Fibroblast of mammary gland (primary cell): ENCODE measurements at regions not wholly inside any gene's neighbourhood (a gene's known extent, or its start where the extent isn't known, plus 50 kb on each side); places are given as distances from the start of the nearest gene placed in this dataset.
A peak's percentile ranks its signal among the peaks of the same experiment; 100 is the strongest.
"Not testable (repeated sequence)": the region's sequence is repeated elsewhere in the genome, so short reads cannot be mapped to it uniquely, and the experiment has no call there.

Experiments used
- DNase-seq: peaks from one replicate; pipeline ENCODE4 v3.0.0-alpha.2; 2010; ENCODE audit warnings: low read depth
- H3K4me3 ChIP-seq: 2 replicates; pipeline ENCODE4 v1.5.1; 2011; ENCODE audit warnings: low read depth, mild to moderate bottlenecking, low read length, moderate library complexity; ENCODE audit not compliant: control insufficient read depth
- TF ChIP-seq, protein P1 (sequence below): conservative IDR thresholded peaks from 2 replicates; pipeline ENCODE4 v1.5.1; 2011; ENCODE audit warnings: low read depth, low read length, inconsistent platforms; ENCODE audit not compliant: control insufficient read depth, insufficient read depth

DNA sequence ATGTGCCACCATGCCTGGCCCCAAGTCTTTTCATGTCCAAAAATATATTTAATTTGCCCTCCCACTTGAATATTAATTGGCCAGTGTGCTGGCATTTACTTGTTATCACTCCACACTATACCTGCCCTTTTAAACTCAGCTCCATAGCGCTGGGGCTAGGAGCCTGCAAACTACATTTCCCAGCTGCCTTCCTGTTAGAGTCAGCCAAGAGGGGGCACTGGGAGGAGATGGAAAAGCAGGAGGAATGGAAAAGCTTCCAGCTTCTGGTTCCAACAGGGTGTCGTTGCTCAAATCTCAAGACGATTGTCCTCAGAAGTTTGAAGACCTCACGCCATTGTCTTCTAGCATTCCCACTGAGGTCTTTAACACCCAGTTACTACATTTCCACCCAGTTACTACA is 315.5 kb downstream of the BCOR start:
- TF ChIP-seq, protein P1, sequence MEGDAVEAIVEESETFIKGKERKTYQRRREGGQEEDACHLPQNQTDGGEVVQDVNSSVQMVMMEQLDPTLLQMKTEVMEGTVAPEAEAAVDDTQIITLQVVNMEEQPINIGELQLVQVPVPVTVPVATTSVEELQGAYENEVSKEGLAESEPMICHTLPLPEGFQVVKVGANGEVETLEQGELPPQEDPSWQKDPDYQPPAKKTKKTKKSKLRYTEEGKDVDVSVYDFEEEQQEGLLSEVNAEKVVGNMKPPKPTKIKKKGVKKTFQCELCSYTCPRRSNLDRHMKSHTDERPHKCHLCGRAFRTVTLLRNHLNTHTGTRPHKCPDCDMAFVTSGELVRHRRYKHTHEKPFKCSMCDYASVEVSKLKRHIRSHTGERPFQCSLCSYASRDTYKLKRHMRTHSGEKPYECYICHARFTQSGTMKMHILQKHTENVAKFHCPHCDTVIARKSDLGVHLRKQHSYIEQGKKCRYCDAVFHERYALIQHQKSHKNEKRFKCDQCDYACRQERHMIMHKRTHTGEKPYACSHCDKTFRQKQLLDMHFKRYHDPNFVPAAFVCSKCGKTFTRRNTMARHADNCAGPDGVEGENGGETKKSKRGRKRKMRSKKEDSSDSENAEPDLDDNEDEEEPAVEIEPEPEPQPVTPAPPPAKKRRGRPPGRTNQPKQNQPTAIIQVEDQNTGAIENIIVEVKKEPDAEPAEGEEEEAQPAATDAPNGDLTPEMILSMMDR = no peak
- no peak overlapping the region for H3K4me3 ChIP-seq
- no peak for DNase-seq

DNA sequence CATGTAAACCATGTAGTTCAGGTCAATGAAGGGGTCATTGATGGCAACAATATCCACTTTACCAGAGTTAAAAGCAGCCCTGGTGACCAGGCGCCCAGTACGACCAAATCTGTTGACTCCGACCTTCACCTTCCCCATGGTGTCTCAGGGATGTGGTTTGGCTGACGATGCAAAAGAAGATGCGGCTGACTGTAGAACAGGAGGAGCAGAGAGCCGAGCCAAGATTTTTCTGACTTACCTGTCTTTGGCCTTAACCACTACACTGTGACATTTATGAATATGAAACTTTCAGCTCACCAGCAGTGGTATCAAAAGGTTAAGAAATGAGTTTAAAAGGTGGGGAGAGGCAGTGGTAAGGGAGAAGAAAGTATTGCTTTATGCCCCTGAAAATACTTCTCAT is 309.8 kb downstream of the BCOR start:
- TF ChIP-seq, protein P1 = no peak
- H3K4me3 ChIP-seq = no peak overlapping the region
- DNase-seq = no peak

DNA sequence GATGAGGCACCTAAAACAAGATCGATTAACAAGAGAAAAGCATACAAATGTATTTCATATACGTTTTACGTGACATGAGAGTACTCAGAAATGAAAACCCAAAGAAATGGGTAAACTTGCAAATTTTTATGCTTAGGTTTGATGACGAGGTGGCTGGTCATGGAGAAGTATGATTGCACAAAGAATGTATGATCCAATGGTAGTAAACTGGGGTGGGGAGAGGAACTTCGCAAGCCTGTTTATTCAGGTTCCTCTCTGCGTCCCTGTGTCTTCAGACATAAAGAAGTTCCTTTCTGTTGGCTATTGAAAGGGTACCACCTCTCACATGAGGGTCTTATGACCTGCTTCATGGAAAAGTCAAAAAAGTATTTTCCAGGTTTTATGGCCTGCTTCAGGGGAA is 309.2 kb downstream of the BCOR start:
- TF ChIP-seq, protein P1 = no peak
- no peak for DNase-seq
- H3K4me3 ChIP-seq = no peak overlapping the region

DNA sequence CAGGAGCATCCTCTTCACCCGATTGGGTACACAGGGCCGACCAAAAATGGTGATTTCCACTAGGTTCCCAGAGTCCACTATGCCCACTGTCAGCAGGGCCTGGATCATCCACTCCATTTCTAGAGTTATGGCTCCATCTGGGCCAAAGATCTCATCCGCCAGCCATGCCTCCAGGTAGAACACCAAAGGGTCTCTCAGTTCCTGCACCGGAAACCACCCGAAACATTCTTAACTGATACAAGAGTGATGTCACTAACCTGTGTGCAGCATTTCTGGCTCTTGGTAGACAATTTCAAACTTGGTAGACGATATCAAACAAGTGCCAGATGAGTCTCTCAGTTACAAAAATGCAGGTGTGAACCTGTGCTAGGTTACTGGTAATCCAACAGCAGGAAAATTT is 306.1 kb downstream of the BCOR start:
- TF ChIP-seq, protein P1 = no peak
- no peak overlapping the region for H3K4me3 ChIP-seq
- no peak for DNase-seq

DNA sequence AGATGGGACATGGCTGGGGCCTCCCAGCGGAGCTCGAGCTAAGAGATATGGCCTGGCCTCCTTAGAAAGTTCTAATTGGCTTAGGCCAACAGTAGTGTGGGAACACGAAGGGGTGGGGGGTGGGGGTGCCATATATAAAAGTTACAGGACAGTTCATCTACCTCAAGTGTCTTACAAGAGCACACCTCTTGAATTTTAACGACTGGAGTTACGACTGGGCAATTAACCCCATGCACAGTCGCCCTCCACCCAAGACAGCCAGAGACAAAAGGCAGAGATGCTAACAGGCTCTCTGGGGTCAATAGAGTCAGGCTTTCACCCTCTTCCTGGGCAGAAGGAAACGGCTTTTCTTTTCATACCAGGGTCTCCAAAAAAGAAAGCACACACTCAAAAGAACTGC is 302.2 kb downstream of the BCOR start:
- no peak overlapping the region for H3K4me3 ChIP-seq
- TF ChIP-seq, protein P1 = no peak
- DNase-seq = no peak

DNA sequence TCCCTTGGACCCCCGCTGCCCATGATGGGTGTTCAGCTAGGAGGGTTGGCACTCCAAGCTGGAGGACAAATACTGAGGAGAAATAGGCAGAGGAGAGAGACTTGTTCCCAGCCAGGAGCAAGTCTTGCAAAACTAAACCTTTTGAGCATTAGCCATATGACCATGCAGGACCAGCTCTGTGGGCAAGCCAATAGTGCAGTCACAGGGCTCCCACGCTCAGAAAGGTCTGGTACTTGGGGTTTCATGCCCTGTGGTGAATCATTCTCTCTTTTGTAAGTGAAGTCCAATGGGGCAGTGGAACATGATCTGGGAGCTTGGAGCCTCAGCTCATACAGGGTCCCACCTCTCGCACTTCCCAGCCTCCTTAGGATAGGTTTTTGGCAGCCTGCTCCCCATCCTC is 300.9 kb downstream of the BCOR start:
- TF ChIP-seq, protein P1 = no peak
- DNase-seq = peak; percentile 27

DNA sequence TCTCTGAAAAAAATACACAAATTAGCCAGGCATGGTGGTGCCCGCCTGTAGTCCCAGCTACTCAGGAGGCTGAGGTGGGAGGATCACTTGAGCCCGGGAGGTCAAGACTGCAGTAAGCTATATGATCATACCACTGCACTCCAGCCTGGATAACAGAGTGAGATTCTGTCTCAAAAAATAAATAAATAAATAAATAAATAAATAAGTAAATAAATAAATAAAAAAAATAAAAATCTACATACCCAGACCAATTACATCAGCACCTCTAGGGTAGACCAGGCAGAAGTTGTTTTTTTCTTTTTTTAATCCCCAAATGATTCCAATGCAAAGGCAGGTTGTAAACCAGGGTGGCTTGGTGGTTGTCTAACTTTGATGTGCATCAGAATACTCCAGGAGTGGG is 299.3 kb downstream of the BCOR start:
- not testable (repeated sequence) for DNase-seq, H3K4me3 ChIP-seq

More for the DNA sequence above, 300.9 kb downstream of the BCOR start:
- H3K4me3 ChIP-seq = no peak overlapping the region
